HCT116 (cell line): ENCODE measurements at regions not wholly inside any gene's neighbourhood (a gene's known extent, or its start where the extent isn't known, plus 50 kb on each side); places are given as distances from the start of the nearest gene placed in this dataset.

Experiments
- ATF3 ChIP-seq: IDR thresholded peaks from 2 replicates; pipeline ENCODE4 v1.6.1; 2012
- EGR1 ChIP-seq: IDR thresholded peaks from 2 replicates; pipeline ENCODE4 v1.6.1; 2012; ENCODE audit warnings: low read depth
- ELF1 ChIP-seq: IDR thresholded peaks from 2 replicates; pipeline ENCODE4 v1.6.1; 2012; ENCODE audit warnings: low read depth, borderline replicate concordance
- EZH2 ChIP-seq: fragments of 200-600 bp; sonication (generic); IDR thresholded peaks from 2 replicates; pipeline ENCODE4 v1.6.1; 2017; ENCODE audit warnings: antibody characterized with exemption, mixed run types
- EZH2phosphoT487 ChIP-seq: fragments of 200-600 bp; IDR thresholded peaks from 2 replicates; pipeline ENCODE4 v1.6.1; 2018; ENCODE audit warnings: antibody characterized with exemption, borderline replicate concordance
- POLR2A ChIP-seq: IDR thresholded peaks from 2 replicates; pipeline ENCODE4 v1.7.0; 2011; ENCODE audit warnings: borderline replicate concordance; ENCODE audit not compliant: insufficient read depth, insufficient read length; ENCODE audit errors: extremely low read depth
- REST ChIP-seq: IDR thresholded peaks from 2 replicates; pipeline ENCODE4 v1.6.1; 2012; ENCODE audit warnings: low read depth
- SIN3A ChIP-seq: IDR thresholded peaks from 2 replicates; pipeline ENCODE4 v1.6.1; 2012; ENCODE audit warnings: low read depth
- SP1 ChIP-seq: IDR thresholded peaks from 2 replicates; pipeline ENCODE4 v1.6.1; 2012; ENCODE audit warnings: low read depth
- ZBTB33 ChIP-seq: IDR thresholded peaks from 2 replicates; pipeline ENCODE4 v1.6.1; 2011; ENCODE audit warnings: mild to moderate bottlenecking, low read length, moderate library complexity; ENCODE audit not compliant: insufficient replicate concordance; ENCODE audit errors: extremely low read depth
- ZNF274 ChIP-seq: fragments of 200-500 bp; sonication (Bioruptor generic); IDR thresholded peaks from 2 replicates; pipeline ENCODE4 v1.6.1; 2014; ENCODE audit warnings: mild to moderate bottlenecking, low read depth, low read length, inconsistent platforms

GRCh38 chr2:120669121-120669952, 66.3 kb upstream of the GLI2 start (continued):
- no peak for TF ChIP-seq REST
- TF ChIP-seq ATF3, result no peak
- TF ChIP-seq EZH2, result no peak
- TF ChIP-seq POLR2A, result no peak
- no peak for TF ChIP-seq ZNF274
- no peak for TF ChIP-seq EGR1
- no peak for TF ChIP-seq ZBTB33
- no peak for TF ChIP-seq SP1
- TF ChIP-seq SIN3A, result no peak
- no peak for TF ChIP-seq EZH2phosphoT487
- no peak for TF ChIP-seq ELF1
